ENCODE measurements at regions not wholly inside any gene's neighbourhood (a gene's known extent, or its start where the extent isn't known, plus 50 kb on each side); places are given as distances from the start of the nearest gene placed in this dataset.
A peak's percentile ranks its signal among the peaks of the same experiment; 100 is the strongest.

DNA sequence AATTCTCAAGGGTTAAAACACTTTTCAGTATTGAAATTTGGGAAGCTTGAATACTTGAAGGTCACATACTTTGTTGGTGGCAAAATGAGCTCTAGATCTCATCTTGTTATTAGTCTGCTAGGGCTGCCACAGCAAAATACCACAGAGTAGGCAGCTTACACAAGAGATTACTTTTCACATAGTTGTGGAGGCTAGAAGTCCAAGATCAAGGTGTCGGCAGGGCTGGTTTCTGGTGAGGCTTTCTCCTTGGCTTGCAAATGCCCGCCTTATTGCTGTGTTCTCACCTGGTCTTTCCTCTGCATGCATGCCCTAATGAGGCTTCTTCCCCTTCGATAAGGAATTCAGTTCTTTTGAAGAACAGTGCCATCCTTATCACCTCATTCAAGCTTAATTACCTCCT lies 270.8 kb upstream of the ANKRD55 start:
- DNase-seq: no peak
- Histone ChIP-seq H3K4me1 (peaks cover 0 to 5% (median 0%) of the 10 kb centered on the region in 4 donors), H3K27me3 (no peaks in the 10 kb centered on the region), H3K9me3 (no peaks in the 10 kb centered on the region), H3K36me3 (no peaks in the 10 kb centered on the region), H3K27ac (no peak overlapping the region), H3K4me3 (no peak overlapping the region)
- intact Hi-C loops (cut with DNase I; ENCODE audit: low total_unique reads): no loop called here
- TF ChIP-seq POLR2A (IDR thresholded peaks at IDR 0.05) (no peak), POLR2AphosphoS5 (IDR thresholded peaks at IDR 0.05) (no peak), EP300 (IDR thresholded peaks at IDR 0.05) (no peak)
- TF ChIP-seq, protein P1, sequence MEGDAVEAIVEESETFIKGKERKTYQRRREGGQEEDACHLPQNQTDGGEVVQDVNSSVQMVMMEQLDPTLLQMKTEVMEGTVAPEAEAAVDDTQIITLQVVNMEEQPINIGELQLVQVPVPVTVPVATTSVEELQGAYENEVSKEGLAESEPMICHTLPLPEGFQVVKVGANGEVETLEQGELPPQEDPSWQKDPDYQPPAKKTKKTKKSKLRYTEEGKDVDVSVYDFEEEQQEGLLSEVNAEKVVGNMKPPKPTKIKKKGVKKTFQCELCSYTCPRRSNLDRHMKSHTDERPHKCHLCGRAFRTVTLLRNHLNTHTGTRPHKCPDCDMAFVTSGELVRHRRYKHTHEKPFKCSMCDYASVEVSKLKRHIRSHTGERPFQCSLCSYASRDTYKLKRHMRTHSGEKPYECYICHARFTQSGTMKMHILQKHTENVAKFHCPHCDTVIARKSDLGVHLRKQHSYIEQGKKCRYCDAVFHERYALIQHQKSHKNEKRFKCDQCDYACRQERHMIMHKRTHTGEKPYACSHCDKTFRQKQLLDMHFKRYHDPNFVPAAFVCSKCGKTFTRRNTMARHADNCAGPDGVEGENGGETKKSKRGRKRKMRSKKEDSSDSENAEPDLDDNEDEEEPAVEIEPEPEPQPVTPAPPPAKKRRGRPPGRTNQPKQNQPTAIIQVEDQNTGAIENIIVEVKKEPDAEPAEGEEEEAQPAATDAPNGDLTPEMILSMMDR (IDR thresholded peaks at IDR 0.05): no peak
- WGBS, 5 donors: 87 to 97% (median 93%) methylated on average over 3 of the region's 3 CpGs

DNA sequence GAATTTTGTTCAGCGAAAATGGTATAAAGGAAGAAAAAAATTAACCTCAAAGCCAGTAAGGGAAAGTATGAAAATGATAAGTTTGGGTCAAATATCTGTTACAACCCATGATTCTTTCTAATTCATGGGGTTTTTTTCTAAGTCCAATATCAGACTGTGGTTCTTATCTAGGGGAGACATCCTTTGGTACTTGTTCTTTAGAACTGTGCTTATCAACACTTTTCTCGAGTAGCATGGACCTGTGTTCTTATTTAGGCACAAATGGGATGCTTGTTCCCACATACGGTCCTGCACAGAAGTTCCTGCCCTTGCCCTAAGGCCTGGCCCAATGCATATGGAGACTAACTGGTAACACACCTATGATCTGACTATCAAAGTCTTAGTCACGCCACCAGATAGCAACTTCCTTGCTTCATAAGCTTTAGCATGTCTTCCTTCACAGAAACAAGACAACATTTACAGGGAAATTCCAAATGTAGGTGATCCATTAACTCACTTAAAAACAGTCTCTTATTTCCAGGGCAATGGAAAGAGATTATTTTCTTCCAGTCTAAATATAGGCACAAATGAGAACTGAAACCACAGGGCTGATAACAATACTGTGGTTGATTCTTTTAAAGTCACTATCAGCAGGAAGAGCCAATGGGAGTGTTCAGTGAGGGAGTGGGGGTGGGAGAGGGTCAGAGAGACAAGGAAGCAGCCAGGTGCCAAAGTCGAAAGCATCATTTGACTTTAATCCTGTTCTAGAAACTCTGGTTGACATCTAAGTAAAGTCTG lies 268.8 kb upstream of the ANKRD55 start:
- peak in 1 of 3 donors; percentile 25 for TF ChIP-seq POLR2AphosphoS5 (IDR thresholded peaks at IDR 0.05)
- no peak for TF ChIP-seq POLR2A (IDR thresholded peaks at IDR 0.05)
- TF ChIP-seq EP300 (IDR thresholded peaks at IDR 0.05): no peak
- TF ChIP-seq, protein P1 (IDR thresholded peaks at IDR 0.05): no peak
- peak in 1 of 2 donors; percentile 56 for DNase-seq
- WGBS, 5 donors: 42 to 77% (median 49%) methylated on average over 5 of the region's 5 CpGs

DNA sequence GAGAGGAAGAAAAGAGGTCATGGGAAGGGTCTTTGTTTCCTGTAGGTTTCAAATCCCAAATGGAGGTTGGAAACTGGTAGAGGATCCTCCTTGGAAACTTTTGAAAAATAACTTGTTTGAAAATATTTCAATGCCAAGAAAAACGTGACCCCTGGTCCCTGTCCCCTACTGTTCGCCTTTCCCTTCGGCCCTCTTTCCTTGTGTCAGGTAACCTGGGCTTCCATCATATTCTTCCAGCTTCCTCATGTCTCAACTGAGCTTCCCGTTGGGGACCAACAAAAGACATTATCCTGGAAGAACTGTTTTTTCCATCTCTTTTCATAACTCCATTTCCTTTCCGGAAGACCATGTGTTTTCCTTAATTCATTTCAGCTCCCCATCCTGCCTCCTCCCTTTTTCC lies 266.8 kb upstream of the ANKRD55 start:
- intact Hi-C loops (cut with DNase I; ENCODE audit: low total_unique reads): no loop called here
- 83 to 94% (median 91%) methylated on average over 5 of the region's 5 CpGs for WGBS, 5 donors

More for the DNA sequence above, 268.8 kb upstream of the ANKRD55 start:
- no peaks in the 10 kb centered on the region for H3K27me3 ChIP-seq
- H3K4me1 ChIP-seq: peaks cover 0 to 5% (median 0%) of the 10 kb centered on the region in 4 donors
- H3K27ac ChIP-seq: peak overlapping the region in 1 of 5 donors; percentile 10
- intact Hi-C loops (cut with DNase I; ENCODE audit: low total_unique reads): no loop called here
- no peaks in the 10 kb centered on the region for H3K9me3 ChIP-seq
- no peak overlapping the region for H3K4me3 ChIP-seq
- H3K36me3 ChIP-seq: no peaks in the 10 kb centered on the region

DNA sequence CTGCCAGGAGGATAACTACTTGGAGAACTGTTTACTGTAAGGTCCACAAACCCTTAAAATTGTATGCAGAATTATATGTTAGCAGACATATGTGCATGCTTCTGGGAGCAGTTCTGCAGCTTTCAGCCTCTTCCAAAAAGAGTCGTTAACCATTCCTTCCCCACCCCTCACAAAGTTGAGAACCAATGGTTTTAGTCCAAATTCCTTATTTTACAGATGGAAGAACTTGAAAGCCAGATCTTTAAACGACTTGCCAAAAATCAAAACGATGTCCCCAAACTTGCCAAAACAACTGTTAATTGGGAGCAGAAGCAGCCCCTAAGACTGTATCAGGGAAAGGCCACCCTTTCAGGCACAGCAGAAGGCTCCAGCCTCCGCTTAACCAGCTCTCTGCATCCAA lies 266.4 kb upstream of the ANKRD55 start:
- Histone ChIP-seq H3K9me3 (no peaks in the 10 kb centered on the region), H3K27me3 (no peaks in the 10 kb centered on the region), H3K27ac (no peak overlapping the region), H3K4me1 (peaks cover 0 to 5% (median 0%) of the 10 kb centered on the region in 4 donors), H3K36me3 (no peaks in the 10 kb centered on the region), H3K4me3 (no peak overlapping the region)
- TF ChIP-seq POLR2A (IDR thresholded peaks at IDR 0.05): no peak
- TF ChIP-seq, protein P1 (IDR thresholded peaks at IDR 0.05): no peak
- no peak for TF ChIP-seq EP300 (IDR thresholded peaks at IDR 0.05)
- TF ChIP-seq POLR2AphosphoS5 (IDR thresholded peaks at IDR 0.05): no peak
- DNase-seq: no peak
- 72 to 89% (median 85%) methylated on average over 4 of the region's 4 CpGs for WGBS, 5 donors
- intact Hi-C loops (cut with DNase I; ENCODE audit: low total_unique reads): no loop called here

More for the DNA sequence above, 266.8 kb upstream of the ANKRD55 start:
- DNase-seq: no peak
- Histone ChIP-seq H3K9me3 (no peaks in the 10 kb centered on the region), H3K36me3 (no peaks in the 10 kb centered on the region), H3K27ac (no peak overlapping the region), H3K4me1 (peaks cover 0 to 5% (median 0%) of the 10 kb centered on the region in 4 donors), H3K27me3 (no peaks in the 10 kb centered on the region), H3K4me3 (no peak overlapping the region)
- no peak for TF ChIP-seq POLR2AphosphoS5 (IDR thresholded peaks at IDR 0.05)

Measured in stomach (tissue), 8 donors.